Fibroblast of skin of left quadriceps (primary cell): ENCODE measurements at regions not wholly inside any gene's neighbourhood (a gene's known extent, or its start where the extent isn't known, plus 50 kb on each side); places are given as distances from the start of the nearest gene placed in this dataset.

Experiments
- DNase-seq, 2 experiments: peaks; one replicate each; pipeline ENCODE4 v3.0.0-alpha.2; 2013; ENCODE audit warnings: low read depth in 2 of 2

- DNase-seq, result no peak
These were observed 131.5 kb downstream of the FAM161A start for GRCh38 chr2:61722318-61722717.

GRCh38 chr2:61721382-61721781, 132.5 kb downstream of the FAM161A start:
- DNase-seq, result no peak

GRCh38 chr2:61720911-61721310, 132.9 kb downstream of the FAM161A start:
- no peak for DNase-seq

GRCh38 chr2:61718965-61719364, 134.9 kb downstream of the FAM161A start:
- DNase-seq, result no peak

GRCh38 chr2:61715506-61715905, 138.4 kb downstream of the FAM161A start:
- DNase-seq, result no peak

- no peak for DNase-seq
These were observed 139.7 kb downstream of the FAM161A start for GRCh38 chr2:61714210-61714609.

- DNase-seq, result no peak
These were observed 140.4 kb downstream of the FAM161A start for GRCh38 chr2:61713457-61713856.

GRCh38 chr2:61712060-61712459, 141.8 kb downstream of the FAM161A start:
- no peak for DNase-seq

- DNase-seq, result no peak
These were observed 143.1 kb downstream of the FAM161A start for GRCh38 chr2:61710711-61711110.

- no peak for DNase-seq
These were observed 145.6 kb downstream of the FAM161A start for GRCh38 chr2:61707984-61708852.

- DNase-seq, result no peak
These were observed 148.2 kb downstream of the FAM161A start for GRCh38 chr2:61705625-61706024.

GRCh38 chr2:61704364-61704763, 149.5 kb downstream of the FAM161A start:
- no peak for DNase-seq

- DNase-seq, result no peak
These were observed 151.8 kb downstream of the FAM161A start for GRCh38 chr2:61702088-61702467.

GRCh38 chr2:61700464-61700863, 153.4 kb downstream of the FAM161A start:
- no peak for DNase-seq

GRCh38 chr2:61694312-61695274, 156.4 kb upstream of the XPO1 start:
- peak; percentile 56 to 67 for DNase-seq

- no peak for DNase-seq
These were observed 155.6 kb upstream of the XPO1 start for GRCh38 chr2:61693744-61694143.

- no peak for DNase-seq
These were observed 152.0 kb upstream of the XPO1 start for GRCh38 chr2:61690078-61690596.

GRCh38 chr2:61689568-61689967, 151.4 kb upstream of the XPO1 start:
- no peak for DNase-seq

- DNase-seq, result no peak
These were observed 150.5 kb upstream of the XPO1 start for GRCh38 chr2:61688369-61689334.

- no peak for DNase-seq
These were observed 140.9 kb upstream of the XPO1 start for GRCh38 chr2:61679096-61679495.

GRCh38 chr2:61677942-61678341, 139.8 kb upstream of the XPO1 start:
- DNase-seq, result no peak
